Stromal cell of bone marrow (primary cell): ENCODE measurements at regions not wholly inside any gene's neighbourhood (a gene's known extent, or its start where the extent isn't known, plus 50 kb on each side); places are given as distances from the start of the nearest gene placed in this dataset.

ENCODE experiments used
- DNase-seq: peaks from one replicate; pipeline ENCODE4 v3.0.0-alpha.2; 2012; ENCODE audit warnings: low read depth

GRCh38 chr3:150216866-150217600 lies 191.1 kb upstream of the TSC22D2 start:
- no peak for DNase-seq

- DNase-seq = peak; percentile 94
Observed at GRCh38 chr3:150216041-150216811, 191.9 kb upstream of the TSC22D2 start.

DNA sequence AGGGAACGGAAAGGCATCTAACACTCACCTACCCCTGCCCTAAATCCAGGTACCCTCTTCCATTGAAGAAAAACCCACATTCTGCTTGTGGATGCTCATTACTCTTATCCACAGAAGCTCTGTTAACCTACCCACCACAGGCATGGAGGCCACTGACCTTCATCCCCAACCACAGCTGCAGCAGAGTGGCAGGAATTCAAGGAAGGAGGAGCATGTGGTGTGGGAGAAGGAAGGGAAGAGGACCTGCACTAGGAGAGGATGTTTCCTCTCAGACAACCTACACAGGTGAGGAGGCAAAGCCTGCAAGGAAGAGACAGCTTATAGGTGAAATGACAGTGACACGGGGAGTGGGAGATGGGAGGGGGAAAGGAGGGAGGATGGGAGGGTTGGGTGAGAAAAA lies 192.5 kb upstream of the TSC22D2 start:
- DNase-seq = no peak

DNA sequence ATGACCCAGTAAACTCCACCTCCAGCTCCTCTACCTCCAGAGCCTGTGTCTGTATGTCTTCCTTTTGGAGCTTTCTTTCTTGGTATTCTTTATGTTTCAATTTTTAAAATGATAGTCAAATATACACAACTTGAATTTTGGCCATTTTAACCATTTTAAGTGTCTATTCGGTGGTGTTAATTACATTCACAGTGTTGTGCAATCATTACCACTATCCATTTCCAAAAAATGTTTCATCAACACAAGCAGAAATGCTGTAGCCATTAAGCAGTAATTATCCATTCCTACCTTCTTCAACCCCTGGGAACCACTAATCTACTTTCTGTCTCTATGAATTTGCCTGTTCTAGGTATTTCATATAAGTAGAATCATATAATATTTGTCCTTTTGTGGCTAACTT lies 194.5 kb upstream of the TSC22D2 start:
- DNase-seq = no peak

DNA sequence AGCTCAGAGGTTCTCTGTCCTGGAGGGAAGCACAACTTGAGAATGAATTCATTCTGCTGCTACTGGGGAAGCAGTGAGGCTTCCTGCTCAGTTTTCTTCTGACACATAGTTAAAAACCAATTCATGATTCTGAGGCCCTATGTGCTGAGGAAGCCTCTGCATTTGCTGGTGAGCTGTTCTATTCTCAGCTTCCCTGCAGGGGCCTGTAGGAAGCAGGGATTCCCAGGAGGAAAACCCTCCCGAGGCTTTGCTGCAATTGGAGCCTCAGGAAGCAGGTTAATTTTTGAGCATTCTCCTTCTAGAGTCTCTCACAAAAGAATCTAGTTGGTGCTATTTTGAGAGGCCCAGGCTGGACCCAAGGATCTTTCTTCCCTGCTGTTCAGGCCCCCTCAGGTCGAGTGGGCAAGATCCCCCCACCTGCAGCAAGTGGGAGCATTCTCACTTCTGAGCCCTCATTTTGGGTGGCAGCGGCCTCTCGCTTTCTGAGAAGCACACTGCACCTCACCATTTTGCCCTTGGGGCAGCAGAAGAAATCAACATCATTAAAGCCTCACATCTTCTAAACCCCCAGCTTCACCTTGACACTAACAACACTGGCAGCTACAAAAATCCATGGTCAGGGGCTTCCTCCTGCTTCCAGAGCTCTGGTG lies 197.5 kb upstream of the TSC22D2 start:
- DNase-seq = no peak

GRCh38 chr3:150203273-150203672 lies 204.8 kb upstream of the TSC22D2 start:
- DNase-seq = no peak

- DNase-seq = no peak
Observed at GRCh38 chr3:150202711-150203110, 205.4 kb upstream of the TSC22D2 start.

- no peak for DNase-seq
Observed at GRCh38 chr3:150194957-150195356, 213.1 kb upstream of the TSC22D2 start.

- no peak for DNase-seq
Observed at GRCh38 chr3:150194513-150194912, 213.6 kb upstream of the TSC22D2 start.

GRCh38 chr3:150184426-150185071 lies 213.9 kb upstream of the PFN2 start:
- DNase-seq = no peak

- peak; percentile 65 for DNase-seq
Observed at GRCh38 chr3:150183678-150184425, 213.2 kb upstream of the PFN2 start.

- peak; percentile 30 for DNase-seq
Observed at GRCh38 chr3:150180334-150180733, 209.6 kb upstream of the PFN2 start.

GRCh38 chr3:150179330-150179729 lies 208.6 kb upstream of the PFN2 start:
- DNase-seq = no peak

- DNase-seq = peak; percentile 70
Observed at GRCh38 chr3:150177673-150178381, 207.1 kb upstream of the PFN2 start.

DNA sequence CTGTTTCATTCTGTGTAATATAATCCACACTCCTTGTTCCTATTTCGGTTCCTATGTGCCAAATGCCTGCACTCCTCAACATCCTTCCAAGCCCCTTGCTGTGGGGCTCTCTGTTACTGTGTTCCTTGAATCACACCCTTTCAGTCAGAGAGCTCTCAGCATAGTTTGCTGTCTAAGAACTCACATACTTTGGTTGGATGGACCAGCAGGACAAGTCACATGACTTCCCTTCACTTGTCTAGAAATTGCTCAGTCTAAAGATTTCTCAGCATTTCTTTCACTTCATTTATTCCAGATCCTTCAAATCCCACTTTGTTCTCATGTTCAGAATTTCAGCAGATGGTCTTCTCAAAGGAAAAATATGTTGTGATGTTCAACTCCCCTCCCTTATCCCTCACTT lies 203.5 kb upstream of the PFN2 start:
- DNase-seq = no peak

DNA sequence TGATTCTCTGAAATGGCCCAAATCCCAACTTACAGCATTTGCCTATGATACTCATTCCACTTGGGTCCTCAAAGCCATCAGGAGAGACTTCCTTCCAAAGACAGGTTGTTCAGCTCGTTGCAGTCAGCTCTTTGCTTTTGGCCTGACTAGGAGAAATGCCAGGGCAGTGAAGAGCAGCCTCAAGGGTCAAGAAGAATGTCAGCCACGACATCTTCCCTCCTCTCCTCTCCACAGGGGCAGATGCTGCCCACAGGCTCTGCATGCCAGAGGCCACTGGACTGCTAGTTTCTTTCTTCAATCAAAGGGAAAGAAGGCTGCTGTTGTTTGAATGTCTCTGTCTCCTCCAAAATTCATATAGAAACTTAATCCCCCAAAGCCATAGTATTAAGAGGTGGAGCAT lies 201.7 kb upstream of the PFN2 start:
- no peak for DNase-seq

DNA sequence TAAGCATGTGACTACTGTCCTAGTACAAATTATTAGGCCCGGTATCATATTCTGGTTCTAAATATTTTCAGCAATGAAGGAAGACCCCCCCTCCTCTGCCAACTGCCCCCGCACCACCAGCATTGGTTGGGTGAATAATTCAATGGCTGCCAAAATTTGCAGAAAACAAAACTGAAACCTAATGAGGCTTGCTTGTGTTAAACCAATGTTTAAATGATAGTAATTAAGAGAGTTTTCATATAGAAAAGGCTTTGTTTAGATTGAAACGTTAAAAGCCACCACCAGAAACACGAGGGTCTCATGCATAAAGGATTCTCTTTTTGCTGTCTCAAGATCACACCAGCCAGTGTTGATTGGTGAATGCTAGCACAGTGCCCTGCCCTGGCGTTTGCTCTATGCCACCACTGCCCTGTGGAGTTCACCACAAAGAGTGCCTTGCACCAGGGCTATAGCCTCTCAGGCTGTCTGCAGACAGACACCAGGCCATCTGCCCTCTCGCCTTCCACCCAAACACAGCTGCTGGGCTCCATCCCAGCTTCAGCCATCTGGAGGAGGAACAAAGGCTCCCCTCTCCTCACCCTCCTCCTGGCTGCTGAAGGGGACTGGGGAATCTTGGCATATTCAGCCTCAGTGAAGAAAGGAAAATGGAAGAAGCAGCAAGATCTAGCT lies 200.3 kb upstream of the PFN2 start:
- no peak for DNase-seq

- DNase-seq = no peak
Observed at GRCh38 chr3:150169330-150169940, 198.7 kb upstream of the PFN2 start.

DNA sequence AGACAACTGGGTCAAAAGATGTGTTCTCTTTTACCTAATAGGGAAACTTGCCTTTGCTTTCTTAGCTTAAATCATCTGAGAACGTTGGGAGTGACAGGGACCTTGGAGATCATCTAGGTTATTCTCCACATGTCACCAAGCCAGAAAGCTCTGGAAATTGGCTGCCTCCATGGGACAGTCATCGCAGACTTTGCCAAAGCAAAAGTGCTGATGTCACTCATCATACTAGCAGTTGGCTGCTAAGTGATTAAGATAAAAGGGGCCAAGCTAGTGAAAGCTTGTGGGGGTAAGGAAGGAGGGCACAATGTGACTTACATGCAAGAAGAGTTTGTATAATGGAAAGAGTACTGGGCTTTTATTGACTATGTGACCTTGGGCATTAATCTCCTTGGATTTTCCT lies 198.0 kb upstream of the PFN2 start:
- DNase-seq = peak; percentile 65

DNA sequence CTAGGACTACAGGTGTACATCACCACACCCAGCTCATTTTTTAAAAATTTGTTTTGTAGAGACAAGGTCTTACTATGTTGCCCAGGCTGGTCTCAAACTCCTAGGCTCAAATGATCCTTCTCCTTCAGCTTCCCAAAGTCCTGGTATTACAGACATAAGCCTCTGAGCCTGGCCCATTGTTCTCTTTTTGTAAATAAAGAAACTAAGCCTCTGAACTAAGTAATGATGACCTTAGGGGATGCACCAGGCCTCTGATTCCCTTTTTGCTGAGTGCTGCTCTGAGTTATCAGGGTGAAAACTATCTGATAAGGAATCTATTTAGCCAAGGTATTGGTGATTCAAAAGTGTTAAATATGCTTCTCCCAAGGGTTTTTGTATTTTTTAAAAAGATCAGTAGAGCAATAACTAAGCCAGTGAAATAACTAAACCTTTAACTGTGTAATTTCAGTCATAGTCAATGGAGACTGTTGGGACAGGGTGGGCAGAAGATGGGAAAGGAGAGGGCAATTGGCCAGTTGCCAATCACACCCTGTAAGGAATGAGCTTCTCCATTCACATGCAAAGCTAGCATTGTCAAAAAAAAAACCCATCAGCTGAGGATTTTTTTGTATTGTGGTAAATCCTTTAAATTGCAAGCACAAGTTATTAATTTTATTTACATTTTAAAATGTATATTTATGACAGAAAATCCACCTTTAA lies 194.8 kb upstream of the PFN2 start:
- no peak for DNase-seq
